Epithelial cell of proximal tubule (primary cell): ENCODE measurements at regions not wholly inside any gene's neighbourhood (a gene's known extent, or its start where the extent isn't known, plus 50 kb on each side); places are given as distances from the start of the nearest gene placed in this dataset.

Source experiments
- DNase-seq: peaks from one replicate; pipeline ENCODE4 v3.0.0-alpha.2; 2011; ENCODE audit warnings: low read depth
- H3K4me3 ChIP-seq: 2 replicates; pipeline ENCODE4 v1.5.1; 2011; ENCODE audit warnings: low read depth, mild to moderate bottlenecking, low read length
- TF ChIP-seq, protein P1 (sequence below): conservative IDR thresholded peaks from 2 replicates; pipeline ENCODE4 v1.5.1; 2012; ENCODE audit warnings: low read depth, mild to moderate bottlenecking, low read length

DNA sequence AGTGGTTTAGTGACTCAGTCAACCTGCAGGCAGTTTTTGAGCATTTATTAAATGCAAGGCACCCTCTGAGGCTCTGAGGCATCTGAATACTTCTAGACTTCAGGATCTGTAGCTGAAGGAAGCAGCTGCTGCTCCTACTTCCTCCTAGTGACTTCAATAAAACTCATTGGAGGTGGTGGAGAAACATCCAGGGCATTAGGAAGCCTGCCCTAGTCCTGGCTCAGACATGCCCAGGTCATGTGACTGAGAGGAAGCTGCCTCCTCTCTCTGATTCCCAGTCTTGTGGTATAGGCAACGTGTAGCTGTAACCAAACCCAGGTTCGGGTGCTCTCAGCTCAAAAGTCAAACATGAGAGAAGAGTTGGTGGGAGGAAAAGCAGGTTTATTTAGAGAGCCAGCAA is 287.2 kb upstream of the GYPC start:
- no peak for DNase-seq

DNA sequence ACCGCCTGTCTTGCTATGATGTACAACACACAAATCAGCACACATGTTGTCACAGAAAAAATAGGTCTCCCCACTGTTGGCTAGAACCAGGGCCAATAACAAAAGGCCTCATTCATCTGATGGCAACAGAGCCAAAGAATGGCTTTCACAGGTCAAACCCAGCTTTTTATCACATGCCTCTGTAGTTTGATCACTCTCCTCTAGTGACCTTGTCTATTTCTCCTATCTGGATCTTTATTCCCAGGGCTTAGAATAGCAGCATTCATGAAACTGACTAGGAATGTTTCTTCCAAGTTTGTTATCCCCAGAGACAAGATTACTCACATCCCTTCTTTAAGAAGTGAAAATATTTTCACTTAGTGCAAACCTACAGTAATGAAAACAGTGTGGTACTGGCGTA is 285.8 kb upstream of the GYPC start:
- DNase-seq, result no peak
- TF ChIP-seq, protein P1, sequence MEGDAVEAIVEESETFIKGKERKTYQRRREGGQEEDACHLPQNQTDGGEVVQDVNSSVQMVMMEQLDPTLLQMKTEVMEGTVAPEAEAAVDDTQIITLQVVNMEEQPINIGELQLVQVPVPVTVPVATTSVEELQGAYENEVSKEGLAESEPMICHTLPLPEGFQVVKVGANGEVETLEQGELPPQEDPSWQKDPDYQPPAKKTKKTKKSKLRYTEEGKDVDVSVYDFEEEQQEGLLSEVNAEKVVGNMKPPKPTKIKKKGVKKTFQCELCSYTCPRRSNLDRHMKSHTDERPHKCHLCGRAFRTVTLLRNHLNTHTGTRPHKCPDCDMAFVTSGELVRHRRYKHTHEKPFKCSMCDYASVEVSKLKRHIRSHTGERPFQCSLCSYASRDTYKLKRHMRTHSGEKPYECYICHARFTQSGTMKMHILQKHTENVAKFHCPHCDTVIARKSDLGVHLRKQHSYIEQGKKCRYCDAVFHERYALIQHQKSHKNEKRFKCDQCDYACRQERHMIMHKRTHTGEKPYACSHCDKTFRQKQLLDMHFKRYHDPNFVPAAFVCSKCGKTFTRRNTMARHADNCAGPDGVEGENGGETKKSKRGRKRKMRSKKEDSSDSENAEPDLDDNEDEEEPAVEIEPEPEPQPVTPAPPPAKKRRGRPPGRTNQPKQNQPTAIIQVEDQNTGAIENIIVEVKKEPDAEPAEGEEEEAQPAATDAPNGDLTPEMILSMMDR, result no peak
- H3K4me3 ChIP-seq, result no peak overlapping the region

More for the DNA sequence above, 287.2 kb upstream of the GYPC start:
- TF ChIP-seq, protein P1, result no peak
- no peak overlapping the region for H3K4me3 ChIP-seq

DNA sequence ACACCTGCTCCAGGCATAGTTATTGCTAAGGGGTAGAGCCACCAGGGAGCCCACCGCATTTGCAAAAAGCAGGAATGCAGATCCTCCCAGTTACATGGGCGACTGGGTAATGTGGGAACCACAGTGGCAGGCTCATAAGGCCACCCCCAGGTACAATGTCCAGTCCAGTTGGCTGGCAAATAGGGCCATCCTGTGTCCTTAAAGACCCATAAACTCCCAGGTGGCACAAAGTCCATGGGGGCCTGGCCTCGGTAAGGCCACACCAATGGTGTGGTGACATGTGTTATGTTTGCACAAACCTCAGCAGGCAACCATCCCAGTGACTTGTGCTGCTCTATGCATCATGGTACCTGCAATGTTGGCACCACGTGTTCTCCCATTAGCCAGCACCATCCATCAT is 283.6 kb upstream of the GYPC start:
- TF ChIP-seq, protein P1, result no peak
- DNase-seq, result no peak
- no peak overlapping the region for H3K4me3 ChIP-seq

DNA sequence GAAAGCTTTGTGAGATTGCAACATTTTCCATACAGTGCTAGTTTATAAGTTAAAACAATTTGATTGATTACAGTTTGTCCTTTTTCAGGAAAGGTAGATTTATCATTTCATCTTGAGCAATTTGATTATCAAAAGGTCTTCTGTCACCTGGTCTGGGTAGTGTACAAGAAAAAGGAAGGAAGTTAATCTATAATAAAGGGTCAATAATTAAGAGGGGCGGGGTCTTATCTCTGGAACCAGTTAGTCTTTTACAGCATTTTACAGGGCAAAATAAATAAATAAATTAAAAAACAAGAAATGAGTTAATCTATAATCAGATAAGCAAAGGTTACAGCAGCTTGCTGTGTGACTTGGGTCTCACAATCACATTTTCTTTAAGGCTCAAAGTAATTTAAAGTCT is 277.8 kb upstream of the GYPC start:
- H3K4me3 ChIP-seq, result no peak overlapping the region
- DNase-seq, result no peak
- TF ChIP-seq, protein P1, result no peak

GRCh38 chr2:126381091-126381490 is 274.9 kb upstream of the GYPC start:
- TF ChIP-seq, protein P1, result no peak
- H3K4me3 ChIP-seq, result no peak overlapping the region
- no peak for DNase-seq

GRCh38 chr2:126382998-126383397 is 273.0 kb upstream of the GYPC start:
- DNase-seq, result no peak
- H3K4me3 ChIP-seq, result no peak overlapping the region
- TF ChIP-seq, protein P1, result no peak

DNA sequence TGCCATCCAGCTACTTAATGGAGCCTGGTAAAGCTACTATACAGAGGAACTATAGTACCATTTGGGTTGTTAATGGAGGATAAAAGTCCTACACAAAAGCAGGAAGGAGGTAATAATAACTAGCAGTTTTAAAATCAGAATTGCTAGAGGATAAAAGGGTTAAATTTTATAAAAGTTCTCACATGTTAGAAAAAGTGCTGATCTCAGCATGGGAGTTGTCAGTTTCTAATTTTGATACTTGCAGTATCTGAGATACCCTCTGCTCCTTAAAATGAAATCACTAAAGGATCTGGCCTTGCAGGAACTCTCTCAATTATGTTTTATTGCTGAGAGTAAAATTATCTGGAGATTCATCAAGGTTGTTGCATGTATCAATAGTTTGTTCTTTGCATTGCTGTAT is 272.2 kb upstream of the GYPC start:
- TF ChIP-seq, protein P1, result no peak
- no peak overlapping the region for H3K4me3 ChIP-seq
- DNase-seq, result no peak
